Esophagus muscularis mucosa (tissue), 4 donors: ENCODE measurements at regions not wholly inside any gene's neighbourhood (a gene's known extent, or its start where the extent isn't known, plus 50 kb on each side); places are given as distances from the start of the nearest gene placed in this dataset.

Source experiments
- CTCF ChIP-seq, 3 experiments: fragments of 200-600 bp in 2 of 3; fragments of 450-650 bp in 1 of 3; sonication (generic) in 2 of 3; IDR thresholded peaks; one replicate each; pipeline ENCODE4 v1.5.1; 2017 to 2019; ENCODE audit warnings: antibody characterized with exemption in 3 of 3, mild to moderate bottlenecking in 2 of 3, moderate library complexity in 1 of 3
- EP300 ChIP-seq: sonication (generic); formaldehyde crosslinking; IDR thresholded peaks from one replicate; pipeline ENCODE4 v1.6.1; 2017; ENCODE audit warnings: antibody characterized with exemption
- POLR2A ChIP-seq: fragments of 450-650 bp; IDR thresholded peaks from one replicate; pipeline ENCODE4 v1.6.1; 2017; ENCODE audit warnings: antibody characterized with exemption, moderate library complexity, mild to moderate bottlenecking, low read depth
- POLR2AphosphoS5 ChIP-seq, 2 donors: sonication (generic); formaldehyde crosslinking; IDR thresholded peaks; one replicate each; pipeline ENCODE4 v1.6.1; 2017; ENCODE audit warnings: antibody characterized with exemption in 2 of 2

DNA sequence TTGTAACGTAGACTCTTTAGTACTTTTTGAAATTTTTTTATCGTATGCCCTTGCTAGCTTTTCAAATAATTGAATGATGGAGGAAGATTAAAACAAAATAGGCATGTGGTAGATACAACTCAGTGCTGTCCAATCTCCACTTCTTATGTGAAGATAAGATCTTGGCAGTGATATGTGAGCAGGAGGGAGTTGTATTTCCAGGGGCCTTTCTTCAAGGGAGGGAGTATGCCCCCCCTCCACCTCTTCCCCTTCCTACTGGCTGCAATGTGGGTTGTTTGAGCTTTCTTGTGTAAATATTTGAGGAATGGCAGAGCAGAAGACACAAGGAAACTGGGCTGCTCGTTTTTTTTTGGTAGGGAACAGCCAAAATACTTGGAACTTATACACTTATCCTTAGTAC lies 374.9 kb downstream of the PSAT1 start:
- TF ChIP-seq CTCF (IDR thresholded peaks at IDR 0.05) (no peak), POLR2A (no peak), EP300 (no peak), POLR2AphosphoS5 (IDR thresholded peaks at IDR 0.05) (no peak)
